ENCODE measurements at regions not wholly inside any gene's neighbourhood (a gene's known extent, or its start where the extent isn't known, plus 50 kb on each side); places are given as distances from the start of the nearest gene placed in this dataset.

DNA sequence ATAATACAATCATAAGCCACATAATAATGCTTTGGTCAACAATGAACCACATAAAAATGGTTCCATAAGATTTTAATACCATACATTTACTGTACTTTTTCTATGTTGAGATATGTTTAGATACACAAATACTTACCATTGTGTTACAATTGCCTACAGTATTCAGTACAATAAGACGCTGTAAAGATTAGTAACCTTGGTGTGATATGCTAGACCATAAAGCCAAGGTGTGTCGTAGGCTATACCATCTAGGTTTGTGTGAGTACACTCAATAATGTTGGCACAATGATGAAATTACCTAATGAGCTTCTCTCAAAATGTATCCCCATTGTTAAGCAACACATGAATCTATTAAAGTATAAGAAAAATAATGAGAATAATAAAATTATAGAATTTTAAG is 662.3 kb downstream of the SATB2 start:
- Mint-ChIP-seq H3K4me3 (ENCODE audit: unreplicated experiment) (no peak overlapping the region), H3K4me1 (ENCODE audit: unreplicated experiment) (no peaks in the 10 kb centered on the region), H3K27me3 (ENCODE audit: unreplicated experiment) (peaks cover 6% of the 10 kb centered on the region), H3K36me3 (ENCODE audit: unreplicated experiment) (no peaks in the 10 kb centered on the region), H3K27ac (ENCODE audit: unreplicated experiment) (no peak overlapping the region), H3K9me3 (ENCODE audit: unreplicated experiment) (no peaks in the 10 kb centered on the region)
- TF ChIP-seq, protein P1, sequence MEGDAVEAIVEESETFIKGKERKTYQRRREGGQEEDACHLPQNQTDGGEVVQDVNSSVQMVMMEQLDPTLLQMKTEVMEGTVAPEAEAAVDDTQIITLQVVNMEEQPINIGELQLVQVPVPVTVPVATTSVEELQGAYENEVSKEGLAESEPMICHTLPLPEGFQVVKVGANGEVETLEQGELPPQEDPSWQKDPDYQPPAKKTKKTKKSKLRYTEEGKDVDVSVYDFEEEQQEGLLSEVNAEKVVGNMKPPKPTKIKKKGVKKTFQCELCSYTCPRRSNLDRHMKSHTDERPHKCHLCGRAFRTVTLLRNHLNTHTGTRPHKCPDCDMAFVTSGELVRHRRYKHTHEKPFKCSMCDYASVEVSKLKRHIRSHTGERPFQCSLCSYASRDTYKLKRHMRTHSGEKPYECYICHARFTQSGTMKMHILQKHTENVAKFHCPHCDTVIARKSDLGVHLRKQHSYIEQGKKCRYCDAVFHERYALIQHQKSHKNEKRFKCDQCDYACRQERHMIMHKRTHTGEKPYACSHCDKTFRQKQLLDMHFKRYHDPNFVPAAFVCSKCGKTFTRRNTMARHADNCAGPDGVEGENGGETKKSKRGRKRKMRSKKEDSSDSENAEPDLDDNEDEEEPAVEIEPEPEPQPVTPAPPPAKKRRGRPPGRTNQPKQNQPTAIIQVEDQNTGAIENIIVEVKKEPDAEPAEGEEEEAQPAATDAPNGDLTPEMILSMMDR (IDR thresholded peaks at IDR 0.05), result no peak
- DNase-seq (ENCODE audit: extremely low spot score, unreplicated experiment), result no peak

DNA sequence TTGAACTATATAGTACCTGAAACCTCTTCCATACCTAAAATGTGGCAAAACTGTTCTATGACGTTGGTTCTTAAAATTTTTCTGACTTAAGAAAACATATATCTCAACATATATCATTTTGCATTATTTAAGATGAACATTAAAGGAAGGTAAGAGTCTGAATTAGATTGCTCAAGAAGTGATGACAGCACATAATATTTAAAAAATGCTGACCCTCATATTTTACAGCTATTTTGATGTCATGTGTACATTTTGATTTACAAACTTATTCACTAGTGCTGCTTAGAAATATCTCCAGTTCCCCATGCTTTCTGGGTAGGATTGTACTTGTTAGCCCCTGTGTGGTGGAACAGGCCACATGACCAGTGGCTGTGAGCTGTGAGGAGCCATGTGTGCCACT is 666.1 kb downstream of the SATB2 start:
- DNase-seq (ENCODE audit: extremely low spot score, unreplicated experiment), result no peak
- no peaks in the 10 kb centered on the region for H3K4me1 Mint-ChIP-seq (ENCODE audit: unreplicated experiment)
- no peak overlapping the region for H3K4me3 Mint-ChIP-seq (ENCODE audit: unreplicated experiment)
- TF ChIP-seq, protein P1 (IDR thresholded peaks at IDR 0.05), result no peak
- H3K27me3 Mint-ChIP-seq (ENCODE audit: unreplicated experiment), result peaks cover 6% of the 10 kb centered on the region
- H3K36me3 Mint-ChIP-seq (ENCODE audit: unreplicated experiment), result no peaks in the 10 kb centered on the region
- no peaks in the 10 kb centered on the region for H3K9me3 Mint-ChIP-seq (ENCODE audit: unreplicated experiment)
- no peak overlapping the region for H3K27ac Mint-ChIP-seq (ENCODE audit: unreplicated experiment)

DNA sequence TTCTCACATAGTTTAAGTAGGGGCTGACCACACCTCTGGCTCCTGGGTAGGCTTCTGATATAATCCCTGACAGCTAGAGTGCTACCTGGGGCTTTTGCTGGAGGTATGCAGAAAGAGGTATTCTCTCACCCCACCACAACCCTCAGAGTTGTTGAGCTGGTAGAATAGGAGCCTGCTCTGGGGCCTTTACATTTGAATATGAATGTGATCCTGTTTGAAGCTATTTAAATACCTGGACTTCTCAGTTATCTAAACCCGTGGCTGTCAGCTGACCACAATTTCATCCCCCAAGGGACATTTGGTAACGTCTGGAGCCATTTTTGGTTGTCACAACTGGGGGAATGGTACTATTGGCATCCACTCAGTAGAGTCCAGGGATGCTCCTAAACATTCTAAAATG is 669.1 kb downstream of the SATB2 start:
- H3K4me3 Mint-ChIP-seq (ENCODE audit: unreplicated experiment), result no peak overlapping the region
- DNase-seq (ENCODE audit: extremely low spot score, unreplicated experiment), result no peak
- no peaks in the 10 kb centered on the region for H3K4me1 Mint-ChIP-seq (ENCODE audit: unreplicated experiment)
- no peaks in the 10 kb centered on the region for H3K36me3 Mint-ChIP-seq (ENCODE audit: unreplicated experiment)
- TF ChIP-seq, protein P1 (IDR thresholded peaks at IDR 0.05), result no peak
- H3K9me3 Mint-ChIP-seq (ENCODE audit: unreplicated experiment), result no peaks in the 10 kb centered on the region
- peaks cover 2% of the 10 kb centered on the region for H3K27me3 Mint-ChIP-seq (ENCODE audit: unreplicated experiment)
- no peak overlapping the region for H3K27ac Mint-ChIP-seq (ENCODE audit: unreplicated experiment)

DNA sequence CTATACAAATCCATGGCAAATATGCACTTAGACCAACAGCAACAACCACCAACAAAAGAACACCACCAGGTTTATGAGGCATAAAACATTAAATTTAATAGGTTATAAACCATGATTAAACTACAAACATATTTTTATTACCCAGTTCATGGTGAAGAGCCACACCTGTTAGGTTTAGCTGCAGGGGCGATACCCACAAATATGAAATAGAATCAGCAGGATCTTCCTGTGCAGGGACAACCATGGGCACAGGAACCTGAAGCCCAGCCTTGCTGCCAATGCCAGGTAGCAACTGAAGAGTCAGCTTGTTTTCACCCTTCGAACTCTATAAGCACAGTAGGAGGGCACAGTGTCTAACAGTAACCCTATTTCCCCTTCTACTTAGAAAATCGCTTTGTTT is 675.0 kb downstream of the SATB2 start:
- Mint-ChIP-seq H3K4me3 (ENCODE audit: unreplicated experiment) (no peak overlapping the region), H3K36me3 (ENCODE audit: unreplicated experiment) (no peaks in the 10 kb centered on the region), H3K27me3 (ENCODE audit: unreplicated experiment) (peaks cover 5% of the 10 kb centered on the region), H3K4me1 (ENCODE audit: unreplicated experiment) (no peaks in the 10 kb centered on the region), H3K27ac (ENCODE audit: unreplicated experiment) (no peak overlapping the region), H3K9me3 (ENCODE audit: unreplicated experiment) (no peaks in the 10 kb centered on the region)
- TF ChIP-seq, protein P1 (IDR thresholded peaks at IDR 0.05), result no peak
- no peak for DNase-seq (ENCODE audit: extremely low spot score, unreplicated experiment)

DNA sequence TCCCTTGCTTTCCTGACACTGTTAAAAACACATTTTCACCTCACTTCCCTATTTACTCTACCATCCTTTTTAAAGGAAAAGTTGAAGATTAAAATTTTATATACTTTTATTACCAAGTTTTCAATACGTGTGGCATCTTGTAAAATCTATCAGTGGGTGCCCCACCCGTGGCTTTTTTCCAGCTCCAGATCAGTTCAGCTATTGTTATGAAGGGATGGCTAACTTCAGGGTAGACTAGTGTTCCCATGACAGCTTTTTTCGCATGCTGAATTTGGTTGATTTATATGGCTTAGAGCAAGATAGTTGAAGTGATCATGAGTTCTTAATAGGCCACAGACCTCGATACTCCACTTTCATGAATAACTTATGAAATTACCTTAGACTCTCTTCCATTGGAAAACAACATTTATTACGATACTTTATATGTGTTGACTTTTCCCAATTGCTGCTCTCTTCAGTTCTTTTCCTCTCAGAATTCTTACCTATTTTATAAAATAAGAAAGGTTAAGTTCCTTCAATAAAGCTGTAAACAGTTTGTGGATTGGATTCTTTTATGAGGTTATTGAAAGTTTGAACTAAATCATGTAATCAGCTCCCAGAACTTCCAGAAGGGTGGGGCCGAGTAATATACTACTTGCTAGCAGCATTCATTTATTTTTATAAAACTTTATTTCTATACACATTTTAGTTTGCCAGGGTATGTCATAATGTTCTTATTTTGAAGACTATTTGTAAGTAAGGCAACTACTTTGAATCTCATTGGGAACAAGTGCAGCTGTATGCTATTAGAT is 680.9 kb downstream of the SATB2 start:
- TF ChIP-seq, protein P1 (IDR thresholded peaks at IDR 0.05), result no peak
- Mint-ChIP-seq H3K36me3 (ENCODE audit: unreplicated experiment) (no peaks in the 10 kb centered on the region), H3K9me3 (ENCODE audit: unreplicated experiment) (no peaks in the 10 kb centered on the region), H3K4me1 (ENCODE audit: unreplicated experiment) (no peaks in the 10 kb centered on the region), H3K4me3 (ENCODE audit: unreplicated experiment) (no peak overlapping the region), H3K27ac (ENCODE audit: unreplicated experiment) (no peak overlapping the region), H3K27me3 (ENCODE audit: unreplicated experiment) (peaks cover 11% of the 10 kb centered on the region)
- DNase-seq (ENCODE audit: extremely low spot score, unreplicated experiment), result no peak

Data from osteocyte (in vitro differentiated cells).